HCT116 (cell line): ENCODE measurements at regions not wholly inside any gene's neighbourhood (a gene's known extent, or its start where the extent isn't known, plus 50 kb on each side); places are given as distances from the start of the nearest gene placed in this dataset.

Source experiments
- ATAC-seq: fragments of 200-7000 bp; cut with Tn5 transposase; 2 replicates; pipeline ENCODE4 v1.9.1; 2020; ENCODE audit warnings: mild to moderate bottlenecking, moderate library complexity
- BruUV-seq: library from RNA; stranded (reverse); fragments of 400-500 nt; replicated peaks from 2 replicates; lab custom pipeline; 2021; lab: Mats Ljungman, UMichigan
- CTCF ChIA-PET: fragments of 300-600 bp; sonication (Branson Sonifier 250); formaldehyde crosslinking; loops from one replicate; lab custom pipeline; 2021; ENCODE audit warnings: antibody characterized with exemption; lab: Charles Lee
- POLR2A ChIA-PET: fragments of 300-600, 350-600 bp; sonication (Branson Sonifier 250); formaldehyde crosslinking; loops from one replicate; lab custom pipeline; 2021; ENCODE audit warnings: antibody characterized with exemption; lab: Charles Lee
- RAD21 ChIA-PET, 2 experiments: fragments of 300-600 bp; sonication (Branson Sonifier 250); formaldehyde crosslinking; loops; one replicate each; lab custom pipeline; 2023; ENCODE audit warnings: low total read pairs in 2 of 2; ENCODE audit not compliant: uncharacterized antibody in 2 of 2, unreplicated experiment in 2 of 2, low non-redundant PET in 1 of 2; lab: Charles Lee
- DNase-seq: peaks from one replicate; pipeline ENCODE4 v3.0.0-alpha.2; 2010; ENCODE audit warnings: low read depth, low spot score
- H2AFZ ChIP-seq: fragments of 200-600 bp; shearing (Covaris generic), sonication (generic); 2 replicates; pipeline ENCODE4 v1.6.1; 2017; ENCODE audit warnings: low read depth, mixed run types, mixed read lengths, antibody characterized with exemption, low read length; ENCODE audit not compliant: poor library complexity, severe bottlenecking
- H3K27ac ChIP-seq: 2 replicates; pipeline ENCODE4 v1.5.1; 2012; ENCODE audit warnings: low read depth, low read length
- H3K27me3 ChIP-seq: fragments of 200-600 bp; sonication (generic); 2 replicates; pipeline ENCODE4 v1.6.1; 2016; ENCODE audit warnings: mixed run types, low read length, mixed read lengths; ENCODE audit not compliant: insufficient read depth
- H3K36me3 ChIP-seq, 2 experiments: fragments of 200-500 bp in 1 of 2; fragments of 200-600 bp in 1 of 2; sonication (Bioruptor generic) in 1 of 2; sonication (generic) in 1 of 2; 2 replicates each; pipeline versions ENCODE4 v1.5.1 to v1.6.1; 2014 to 2016; ENCODE audit warnings: low read length in 2 of 2, inconsistent platforms in 1 of 2, mixed read lengths in 1 of 2, mixed run types in 1 of 2; ENCODE audit not compliant: insufficient read depth in 2 of 2, control insufficient read depth in 1 of 2
- H3K4me1 ChIP-seq, 2 experiments: fragments of 200-600 bp in 1 of 2; sonication (generic) in 1 of 2; 2 replicates each; pipeline versions ENCODE4 v1.5.1 to v1.6.1; 2012 to 2017; ENCODE audit warnings: low read length in 2 of 2, inconsistent platforms in 1 of 2, mild to moderate bottlenecking in 1 of 2, mixed read lengths in 1 of 2, mixed run types in 1 of 2, moderate library complexity in 1 of 2; ENCODE audit not compliant: insufficient read depth in 2 of 2, control insufficient read depth in 1 of 2
- H3K4me2 ChIP-seq: fragments of 200-600 bp; sonication (generic); 2 replicates; pipeline ENCODE4 v1.6.1; 2017; ENCODE audit warnings: mixed run types, low read length, mixed read lengths
- H3K4me3 ChIP-seq, 2 experiments: fragments of 200-600 bp in 1 of 2; sonication (generic) in 1 of 2; replicated peaks in 1 of 2; 2 replicates each; pipeline ENCODE4 v1.5.1; 2011 to 2016; ENCODE audit warnings: low read length in 2 of 2, control low read depth in 1 of 2, low read depth in 1 of 2, mild to moderate bottlenecking in 1 of 2, mixed read lengths in 1 of 2, mixed run types in 1 of 2
- H3K79me2 ChIP-seq: fragments of 200-600 bp; sonication (generic); 2 replicates; pipeline ENCODE4 v1.6.1; 2017; ENCODE audit warnings: mild to moderate bottlenecking, mixed run types, low read length, moderate library complexity, mixed read lengths; ENCODE audit not compliant: insufficient read depth
- H3K9ac ChIP-seq: fragments of 200-600 bp; sonication (generic); 2 replicates; pipeline ENCODE4 v1.6.1; 2016; ENCODE audit warnings: low read length, mixed read lengths
- H3K9me2 ChIP-seq: fragments of 200-600 bp; sonication (generic), shearing (Covaris generic); 2 replicates; pipeline ENCODE4 v1.6.1; 2017; ENCODE audit warnings: mixed run types, mild to moderate bottlenecking, moderate library complexity; ENCODE audit not compliant: insufficient read depth
- H3K9me3 ChIP-seq, 2 experiments: fragments of 200-500 bp in 1 of 2; fragments of 200-600 bp in 1 of 2; sonication (Bioruptor generic) in 1 of 2; sonication (generic) in 1 of 2; 2 replicates each; pipeline ENCODE4 v1.6.1; 2014 to 2017; ENCODE audit warnings: low read length in 2 of 2, mixed read lengths in 2 of 2, inconsistent platforms in 1 of 2, low read depth in 1 of 2, mild to moderate bottlenecking in 1 of 2, mixed run types in 1 of 2, moderate library complexity in 1 of 2; ENCODE audit not compliant: control insufficient read depth in 1 of 2, insufficient read depth in 1 of 2
- H4K20me1 ChIP-seq: fragments of 200-600 bp; sonication (generic), shearing (Covaris generic); 2 replicates; pipeline ENCODE4 v1.6.1; 2017; ENCODE audit warnings: mixed run types, mild to moderate bottlenecking, moderate library complexity; ENCODE audit not compliant: insufficient read depth
- CBX3 ChIP-seq: IDR thresholded peaks from 2 replicates; pipeline ENCODE4 v1.6.1; 2012; ENCODE audit warnings: low read depth
- CEBPB ChIP-seq: IDR thresholded peaks from 2 replicates; pipeline ENCODE4 v1.6.1; 2012; ENCODE audit warnings: low read depth
- EGR1 ChIP-seq: IDR thresholded peaks from 2 replicates; pipeline ENCODE4 v1.6.1; 2012; ENCODE audit warnings: low read depth
- FOSL1 ChIP-seq: IDR thresholded peaks from 2 replicates; pipeline ENCODE4 v1.6.1; 2012; ENCODE audit warnings: low read depth
- JUND ChIP-seq: IDR thresholded peaks from 2 replicates; pipeline ENCODE4 v1.6.1; 2012
- POLR2A ChIP-seq: IDR thresholded peaks from 2 replicates; pipeline ENCODE4 v1.7.0; 2011; ENCODE audit warnings: borderline replicate concordance; ENCODE audit not compliant: insufficient read depth, insufficient read length; ENCODE audit errors: extremely low read depth
- POLR2AphosphoS5 ChIP-seq: IDR thresholded peaks from 2 replicates; pipeline ENCODE4 v1.6.1; 2011; ENCODE audit warnings: mild to moderate bottlenecking, low read depth, low read length, moderate library complexity
- SIN3A ChIP-seq: IDR thresholded peaks from 2 replicates; pipeline ENCODE4 v1.6.1; 2012; ENCODE audit warnings: low read depth
- SP1 ChIP-seq: IDR thresholded peaks from 2 replicates; pipeline ENCODE4 v1.6.1; 2012; ENCODE audit warnings: low read depth
- SRF ChIP-seq: IDR thresholded peaks from 2 replicates; pipeline ENCODE4 v1.6.1; 2012; ENCODE audit warnings: low read depth
- TCF7L2 ChIP-seq: IDR thresholded peaks from 2 replicates; pipeline ENCODE4 v1.7.0; 2011; ENCODE audit warnings: borderline replicate concordance, inconsistent platforms; ENCODE audit not compliant: insufficient read depth, insufficient read length; ENCODE audit errors: extremely low read depth
- YY1 ChIP-seq: IDR thresholded peaks from 2 replicates; pipeline ENCODE4 v1.6.1; 2011; ENCODE audit warnings: low read length, low read depth, moderate library complexity, mild to moderate bottlenecking; ENCODE audit not compliant: insufficient replicate concordance; ENCODE audit errors: extremely low read depth
- intact Hi-C: fragments of 100-400 bp; cut with micrococcal nuclease; formaldehyde crosslinking; loops from 2 replicates; pipeline ENCODE4 v1.10.0; 2022

- ChIA-PET RAD21 (no interaction called here), CTCF (no interaction called here), POLR2A (no interaction called here)
- BruUV-seq = no TSS peak
- no peaks in the 10 kb centered on the region for H3K79me2 ChIP-seq
- no peaks in the 10 kb centered on the region for H3K9me3 ChIP-seq
- no peak overlapping the region for H3K9ac ChIP-seq
- H4K20me1 ChIP-seq = no peaks in the 10 kb centered on the region
- H3K9me2 ChIP-seq = no peaks in the 10 kb centered on the region
- H3K27ac ChIP-seq = no peak overlapping the region
- H3K4me2 ChIP-seq = peak overlapping the region; percentile 34; the same call in 1 of the 2 replicates
- ATAC-seq (peak; percentile 44; the same call in 1 of the 2 replicates), DNase-seq (peak; percentile 29)
- intact Hi-C loops = no loop called here
- H3K36me3 ChIP-seq = no peaks in the 10 kb centered on the region
- TF ChIP-seq CBX3 (peak; percentile 69; the same call in 1 of the 2 replicates), EGR1 (no peak), FOSL1 (peak; percentile 62), JUND (peak; percentile 61), CEBPB (peak; percentile 36; the same call in 1 of the 2 replicates), SRF (no peak), YY1 (no peak), SP1 (peak; percentile 44), TCF7L2 (no peak), POLR2A (no peak), POLR2AphosphoS5 (no peak), SIN3A (no peak)
- no peak overlapping the region for H3K4me3 ChIP-seq
- no peaks in the 10 kb centered on the region for H3K27me3 ChIP-seq
- H3K4me1 ChIP-seq = peaks cover 3 to 11% of the 10 kb centered on the region in 2 experiments; a peak in 2 of 4 replicates
- H2AFZ ChIP-seq = peak overlapping the region; percentile 10
These were observed 399.8 kb upstream of the MEF2C start for GRCh38 chr5:89282554-89283510.
